HG03378 (cell line): ENCODE measurements at regions not wholly inside any gene's neighbourhood (a gene's known extent, or its start where the extent isn't known, plus 50 kb on each side); places are given as distances from the start of the nearest gene placed in this dataset.
A peak's percentile ranks its signal among the peaks of the same experiment; 100 is the strongest.
"Not testable (repeated sequence)": the region's sequence is repeated elsewhere in the genome, so short reads cannot be mapped to it uniquely, and the experiment has no call there.

Experiments
- ATAC-seq: cut with Tn5 transposase; IDR thresholded peaks from one replicate; pipeline ENCODE4 v1.9.1; 2021; ENCODE audit warnings: mild to moderate bottlenecking, moderate library complexity; ENCODE audit not compliant: unreplicated experiment

DNA sequence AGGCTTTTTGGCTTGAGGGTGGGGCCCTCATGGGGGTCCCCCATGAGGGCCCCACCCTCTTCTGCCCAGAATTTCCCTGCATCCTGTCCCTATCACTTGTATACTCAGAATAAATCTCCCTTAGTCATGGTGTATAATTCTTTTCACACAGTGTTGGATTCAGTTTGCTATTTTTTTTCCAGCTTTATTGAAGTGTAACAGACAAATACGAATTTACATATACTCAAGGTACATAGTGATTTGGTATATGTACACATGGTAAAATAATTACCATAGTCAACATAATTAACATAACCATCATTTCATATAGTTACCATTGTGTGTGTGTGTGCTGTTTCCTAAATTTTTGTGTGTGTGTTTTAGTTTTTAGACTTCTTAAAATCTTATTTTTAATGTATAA, 289.4 kb downstream of the CNTNAP3B start:
- not testable (repeated sequence) for ATAC-seq

GRCh38 chr9:41838953-41839352, 290.3 kb downstream of the CNTNAP3B start:
- not testable (repeated sequence) for ATAC-seq

GRCh38 chr9:41838562-41838851, 290.7 kb downstream of the CNTNAP3B start:
- not testable (repeated sequence) for ATAC-seq

- not testable (repeated sequence) for ATAC-seq
Measured at GRCh38 chr9:41837684-41838561, 291.3 kb downstream of the CNTNAP3B start.

DNA sequence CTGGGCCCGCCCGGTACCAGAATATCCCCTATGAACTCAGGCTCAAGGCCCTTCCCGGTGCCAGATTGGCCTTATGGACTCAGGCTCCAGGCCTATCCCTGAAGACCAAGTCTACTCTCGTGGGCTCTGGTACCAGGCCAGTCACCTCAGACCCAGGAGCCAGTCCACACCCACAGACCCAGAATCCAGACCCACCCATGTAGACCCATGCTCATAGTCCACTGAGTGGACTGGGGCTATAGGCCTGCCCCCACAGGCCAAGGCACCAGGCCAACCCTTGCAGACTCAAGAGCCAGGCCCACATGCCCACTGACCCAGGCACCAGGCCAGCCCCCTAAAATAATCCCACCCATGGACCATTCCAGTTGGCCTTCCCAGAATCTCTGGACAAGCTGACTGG, 296.1 kb downstream of the CNTNAP3B start:
- not testable (repeated sequence) for ATAC-seq

DNA sequence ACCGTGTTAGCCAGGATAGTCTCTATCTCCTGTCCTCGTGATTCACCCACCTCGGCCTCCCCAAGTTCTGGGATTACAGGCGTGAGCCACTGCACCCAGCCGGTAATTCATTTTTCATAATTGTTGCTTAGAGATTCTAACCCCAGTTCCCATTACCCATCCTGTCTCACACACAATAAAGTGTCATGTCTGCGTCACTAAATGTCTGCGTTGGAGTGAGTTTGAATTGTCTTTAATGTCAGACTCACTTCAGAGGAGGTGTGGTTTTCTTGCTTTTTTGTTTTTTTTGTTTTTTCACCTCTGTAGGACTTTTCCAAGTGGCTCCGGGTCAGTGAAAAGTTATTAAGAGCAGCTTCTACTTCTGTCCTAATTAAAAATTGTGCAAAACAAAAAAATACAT, 304.5 kb downstream of the CNTNAP3B start:
- ATAC-seq = not testable (repeated sequence)

DNA sequence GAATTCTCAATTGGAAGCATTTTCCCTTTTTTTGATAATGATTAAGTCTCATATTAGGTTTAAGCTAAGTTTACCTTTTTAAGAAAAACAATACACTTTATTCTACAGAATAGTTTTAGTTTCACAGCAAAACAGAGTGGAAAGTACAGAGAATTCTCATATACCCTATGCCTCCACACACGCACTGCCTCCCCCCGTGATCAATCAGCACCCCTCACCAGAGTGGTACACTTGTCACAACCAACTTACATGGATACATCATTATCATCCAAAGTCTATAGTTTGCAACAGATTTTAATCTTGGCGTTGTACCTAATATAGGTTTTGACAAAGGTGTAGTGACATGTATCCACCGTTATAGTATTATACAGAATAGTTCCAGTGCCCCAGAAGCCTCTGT, 326.5 kb downstream of the CNTNAP3B start:
- ATAC-seq = not testable (repeated sequence)

DNA sequence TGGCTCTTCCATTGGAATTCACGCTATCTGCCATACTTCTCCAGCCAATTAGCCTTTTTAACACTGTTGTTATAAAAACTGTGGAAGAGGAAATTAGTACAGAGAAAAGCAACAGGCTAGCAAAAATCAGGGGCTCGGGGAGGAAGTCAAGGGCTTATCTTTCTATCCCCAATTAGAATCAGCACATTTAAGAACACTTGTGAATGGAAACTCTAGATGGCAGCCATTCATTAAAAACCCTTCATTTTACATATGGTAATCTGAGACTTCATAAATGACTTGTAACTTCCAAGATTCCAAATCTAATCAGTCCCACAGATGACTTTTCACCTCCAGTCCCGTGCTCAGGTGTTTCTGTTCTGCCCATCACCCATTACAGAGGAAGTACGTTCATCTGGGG, 330.5 kb downstream of the CNTNAP3B start:
- not testable (repeated sequence) for ATAC-seq

- ATAC-seq = not testable (repeated sequence)
Measured at GRCh38 chr9:41790719-41791363, 338.4 kb downstream of the CNTNAP3B start.

GRCh38 chr9:41790007-41790406, 339.2 kb downstream of the CNTNAP3B start:
- not testable (repeated sequence) for ATAC-seq

DNA sequence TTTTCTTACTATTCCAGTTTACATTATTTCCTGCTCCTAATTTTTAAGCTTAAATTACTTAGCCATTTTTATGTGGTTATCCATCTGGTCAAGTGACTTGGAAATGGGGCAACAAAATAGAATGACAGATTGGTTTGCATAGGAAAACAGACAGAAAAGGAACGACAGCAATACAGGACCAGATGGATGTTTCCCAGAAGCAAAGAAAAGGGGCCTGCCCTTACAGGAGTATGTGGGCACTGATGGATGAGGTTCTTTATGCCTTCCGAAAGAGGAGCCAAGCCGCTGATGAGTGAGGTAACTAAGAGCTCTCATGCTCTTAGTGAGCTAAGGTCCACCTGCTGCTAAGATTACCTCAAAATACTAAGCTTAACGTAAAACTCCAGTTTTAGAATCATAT, 339.8 kb downstream of the CNTNAP3B start:
- ATAC-seq = not testable (repeated sequence)

GRCh38 chr9:41787951-41788350, 341.3 kb downstream of the CNTNAP3B start:
- ATAC-seq = peak; percentile 54

GRCh38 chr9:41787270-41787669, 342.0 kb downstream of the CNTNAP3B start:
- ATAC-seq = not testable (repeated sequence)

GRCh38 chr9:41784006-41784405, 345.2 kb downstream of the CNTNAP3B start:
- ATAC-seq = not testable (repeated sequence)

GRCh38 chr9:41783070-41783810, 346.0 kb downstream of the CNTNAP3B start:
- ATAC-seq = not testable (repeated sequence)

DNA sequence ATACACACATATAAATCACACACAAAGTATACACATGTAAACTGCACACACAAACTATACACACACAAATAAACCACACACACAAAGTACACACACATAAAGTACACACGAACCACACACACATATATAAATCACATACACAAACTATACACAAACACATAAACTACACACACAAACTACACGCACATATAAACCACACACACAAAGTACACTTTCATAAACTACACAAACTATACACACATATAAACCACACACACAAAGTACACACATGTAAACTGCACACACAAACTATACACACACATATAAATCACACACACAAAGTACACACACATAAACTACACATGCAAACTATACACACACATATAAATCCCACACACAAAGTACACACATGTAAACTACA, 347.3 kb downstream of the CNTNAP3B start:
- ATAC-seq = not testable (repeated sequence)

DNA sequence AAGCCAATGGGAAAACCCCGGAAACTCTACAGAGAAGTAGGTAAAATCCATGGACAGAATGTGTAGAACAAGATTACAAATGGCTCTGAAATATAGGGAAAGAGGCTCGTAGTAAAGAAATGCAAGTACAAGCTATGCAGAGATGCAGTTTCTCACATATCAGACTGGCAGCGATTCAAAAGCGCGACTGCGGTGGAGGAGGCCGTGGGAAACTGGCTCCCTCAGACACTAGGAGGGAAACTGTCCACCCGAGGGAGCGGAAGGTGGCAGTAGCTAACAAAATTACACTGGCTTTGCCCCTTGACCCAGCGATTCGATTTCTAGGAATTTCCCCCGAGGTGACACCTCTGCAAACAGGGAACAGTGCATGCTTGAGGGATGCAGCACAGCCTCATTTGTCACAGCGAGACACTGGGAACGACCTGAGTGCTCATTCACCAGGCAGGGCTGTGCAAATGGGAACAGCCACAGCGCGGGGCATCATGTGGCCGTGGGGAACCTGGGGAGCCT, 349.3 kb downstream of the CNTNAP3B start:
- ATAC-seq = not testable (repeated sequence)

DNA sequence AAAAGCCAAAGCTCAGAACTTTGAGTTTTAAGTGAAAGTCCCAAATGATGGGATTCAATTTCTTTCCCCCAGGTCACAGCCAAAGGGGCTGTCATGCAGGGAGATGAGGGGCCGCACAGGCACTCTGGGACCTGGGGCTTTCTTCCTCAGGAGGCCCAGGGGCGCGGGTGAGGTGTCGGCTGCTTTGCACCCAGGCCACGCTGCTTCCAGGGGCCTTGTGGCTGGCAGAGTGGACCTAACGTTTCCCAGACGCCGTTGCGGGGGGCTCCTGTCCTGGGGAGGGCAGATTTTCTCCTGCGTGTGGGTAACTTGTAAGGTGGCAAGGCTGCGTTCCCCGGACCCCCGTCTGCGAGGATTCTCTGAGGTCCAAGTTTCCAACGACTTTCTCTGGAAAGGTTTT, 350.0 kb downstream of the CNTNAP3B start:
- not testable (repeated sequence) for ATAC-seq

GRCh38 chr9:41778535-41779071, 350.6 kb downstream of the CNTNAP3B start:
- ATAC-seq = not testable (repeated sequence)

GRCh38 chr9:41777536-41777935, 351.7 kb downstream of the CNTNAP3B start:
- ATAC-seq = not testable (repeated sequence)

DNA sequence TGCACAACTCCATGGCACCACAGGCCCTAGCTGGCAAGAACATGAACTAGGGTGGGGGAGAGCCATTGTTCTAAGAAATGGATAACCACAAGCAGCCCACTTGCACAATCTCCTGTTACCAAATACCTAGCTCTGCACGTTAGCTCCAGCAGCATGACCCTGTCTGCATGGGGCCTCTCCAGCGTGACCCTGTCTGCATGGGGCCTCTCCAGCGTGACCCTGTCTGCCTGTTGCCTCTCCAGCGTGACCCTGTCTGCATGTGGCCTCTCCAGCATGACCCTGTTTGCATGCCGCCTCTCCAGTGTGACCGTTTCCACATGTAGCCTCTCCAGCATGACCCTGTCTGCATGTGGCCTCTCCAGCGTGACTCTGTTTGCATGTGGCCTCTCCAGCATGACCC, 356.7 kb downstream of the CNTNAP3B start:
- ATAC-seq = not testable (repeated sequence)
